22Rv1 (cell line): ENCODE measurements at regions not wholly inside any gene's neighbourhood (a gene's known extent, or its start where the extent isn't known, plus 50 kb on each side); places are given as distances from the start of the nearest gene placed in this dataset.

Experiments
- H3K27ac ChIP-seq: fragments of 450-650 bp; 2 replicates; pipeline ENCODE4 v1.5.1; 2017
- CTCF ChIP-seq: fragments of 450-650 bp; IDR thresholded peaks from 2 replicates; pipeline ENCODE4 v1.5.1; 2017; ENCODE audit warnings: mild to moderate bottlenecking
- ZFX ChIP-seq: fragments of 450-650 bp; IDR thresholded peaks from 2 replicates; pipeline ENCODE4 v1.6.1; 2017; ENCODE audit warnings: antibody characterized with exemption, borderline replicate concordance

GRCh38 chr10:10197423-10197822 is 820.2 kb upstream of the CELF2 start:
- no peak for TF ChIP-seq ZFX
- TF ChIP-seq CTCF = no peak

DNA sequence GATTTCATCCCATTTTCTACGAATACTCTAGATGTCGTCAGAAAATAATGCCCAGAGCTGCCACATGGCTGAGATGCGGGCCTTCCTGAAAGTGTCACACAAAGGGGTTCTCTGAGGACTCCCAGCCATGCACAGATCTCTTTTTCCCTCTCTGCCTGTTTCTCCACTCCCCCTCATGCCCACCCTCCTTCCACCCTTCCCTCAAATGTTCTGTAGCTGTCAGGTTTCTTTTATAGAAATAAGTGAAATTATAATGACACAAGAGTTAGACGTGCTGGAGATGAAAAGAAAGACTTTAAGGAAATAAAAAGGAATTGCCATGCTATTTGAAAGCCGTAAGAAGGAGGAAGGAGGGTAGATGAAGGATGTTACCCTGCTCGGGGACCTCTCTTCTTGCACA is 819.3 kb upstream of the CELF2 start:
- no peak overlapping the region for H3K27ac ChIP-seq
- TF ChIP-seq CTCF = no peak

More at GRCh38 chr10:10197423-10197822, 820.2 kb upstream of the CELF2 start:
- H3K27ac ChIP-seq = no peak overlapping the region

DNA sequence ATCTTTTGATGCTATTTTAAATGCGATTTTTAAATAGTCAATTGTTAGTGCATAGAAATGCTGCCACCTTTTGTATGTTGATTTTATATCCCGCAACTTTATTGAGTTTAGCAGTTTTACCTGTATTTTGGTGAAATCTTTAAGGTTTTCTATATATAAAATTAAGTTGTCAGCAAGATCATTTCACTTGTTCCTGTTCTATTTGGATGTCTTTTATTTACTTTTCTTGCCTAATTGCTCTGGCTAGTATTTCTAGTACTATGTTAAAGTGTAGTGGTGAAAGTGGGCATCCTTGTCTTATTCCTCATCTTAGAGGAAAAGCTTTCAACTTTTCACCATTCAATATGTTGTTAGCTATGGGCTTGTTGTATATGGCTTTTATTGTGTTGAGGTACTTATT is 813.3 kb upstream of the CELF2 start:
- no peak for TF ChIP-seq ZFX
- no peak for TF ChIP-seq CTCF
- H3K27ac ChIP-seq = no peak overlapping the region

DNA sequence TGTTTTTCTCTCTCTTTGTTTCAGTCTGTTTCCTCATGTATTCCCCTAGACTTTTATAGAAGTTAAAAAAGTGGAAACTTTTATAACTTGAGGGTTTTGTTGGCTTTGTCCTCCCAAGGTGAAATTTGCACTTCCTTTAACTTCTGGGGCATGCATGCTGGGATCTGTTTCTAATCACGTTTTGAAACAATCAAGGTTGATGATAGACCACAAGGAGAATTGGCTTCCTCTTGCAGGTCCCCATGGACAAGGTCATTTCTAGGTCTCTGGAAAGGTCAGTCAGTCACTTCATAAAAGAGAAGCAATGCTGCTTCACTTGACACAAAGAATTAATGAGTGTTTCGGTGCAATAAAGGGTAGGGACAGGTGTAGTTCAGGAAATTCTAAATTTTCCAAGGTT is 811.8 kb upstream of the CELF2 start:
- no peak for TF ChIP-seq ZFX
- no peak for TF ChIP-seq CTCF
- no peak overlapping the region for H3K27ac ChIP-seq

DNA sequence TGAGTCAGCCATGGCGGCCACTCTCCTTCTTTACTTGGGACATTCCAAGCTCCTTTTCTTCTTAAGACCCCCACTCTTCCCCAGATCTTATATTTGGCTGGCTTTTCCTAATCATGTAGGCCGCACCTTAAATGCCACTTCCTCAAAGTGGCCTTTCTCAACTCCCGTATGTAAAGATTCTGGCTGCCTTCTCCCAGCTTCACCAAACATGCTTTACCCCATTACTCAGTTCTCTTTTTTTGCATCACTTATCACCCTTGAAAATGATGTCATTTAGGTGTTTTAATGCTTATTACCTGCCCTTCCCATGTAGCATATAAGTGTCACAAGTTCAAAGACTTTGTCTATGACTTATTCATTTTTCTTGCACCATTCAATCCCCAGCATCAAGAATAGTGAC is 810.1 kb upstream of the CELF2 start:
- no peak overlapping the region for H3K27ac ChIP-seq
- TF ChIP-seq CTCF (no peak), ZFX (no peak)

DNA sequence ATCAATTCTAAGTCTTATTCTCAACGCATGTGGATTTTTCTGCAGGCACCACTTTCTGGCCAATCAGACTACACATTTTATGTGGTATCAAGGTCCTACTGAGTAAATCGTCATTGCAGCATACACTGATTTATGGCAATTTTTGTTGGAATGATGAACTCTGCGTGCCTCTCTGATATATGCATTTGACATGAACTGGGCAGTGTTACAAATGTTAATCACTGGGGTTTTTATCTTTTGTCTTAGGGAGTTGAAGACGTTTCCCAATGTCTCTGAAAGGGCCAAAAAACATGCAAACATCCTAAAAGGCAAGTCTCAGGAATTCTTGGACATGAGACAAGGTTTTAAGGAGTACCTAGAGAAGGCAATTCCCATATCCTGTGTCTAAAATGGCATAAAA is 809.5 kb upstream of the CELF2 start:
- TF ChIP-seq ZFX = no peak
- no peak for TF ChIP-seq CTCF
- no peak overlapping the region for H3K27ac ChIP-seq

DNA sequence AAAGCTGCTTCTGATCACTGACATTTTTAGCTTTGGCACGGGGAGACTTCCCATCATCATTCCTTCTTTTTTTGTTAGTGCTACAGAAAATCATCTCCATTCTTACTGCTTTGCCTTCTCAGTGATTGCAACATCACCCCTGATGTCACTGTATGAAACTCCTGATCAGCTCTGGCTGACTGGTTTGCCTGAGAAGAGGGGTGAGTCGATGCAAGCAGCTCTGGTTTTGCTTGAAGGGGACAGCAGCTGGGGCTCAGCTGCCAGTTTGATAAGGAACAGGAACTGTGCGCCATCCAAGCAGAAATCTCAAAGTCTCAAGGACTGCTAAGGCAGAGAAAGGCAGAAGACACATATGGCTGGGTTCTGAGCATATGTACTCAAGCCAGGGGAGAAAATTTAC is 808.5 kb upstream of the CELF2 start:
- TF ChIP-seq ZFX (no peak), CTCF (no peak)
- H3K27ac ChIP-seq = no peak overlapping the region
